Bone marrow (tissue), 2 donors: ENCODE measurements at regions not wholly inside any gene's neighbourhood (a gene's known extent, or its start where the extent isn't known, plus 50 kb on each side); places are given as distances from the start of the nearest gene placed in this dataset.

Experiments
- DNase-seq, 2 donors: peaks; one replicate each; lab custom pipeline; 2025; lab: John Stamatoyannopoulos, UW

GRCh38 chr3:22476976-22477375 lies 726.0 kb upstream of the ZNF385D start:
- DNase-seq: no peak

GRCh38 chr3:22485954-22486353 lies 717.2 kb upstream of the UBE2E2 start:
- no peak for DNase-seq

GRCh38 chr3:22490747-22491146 lies 712.4 kb upstream of the UBE2E2 start:
- no peak for DNase-seq

DNA sequence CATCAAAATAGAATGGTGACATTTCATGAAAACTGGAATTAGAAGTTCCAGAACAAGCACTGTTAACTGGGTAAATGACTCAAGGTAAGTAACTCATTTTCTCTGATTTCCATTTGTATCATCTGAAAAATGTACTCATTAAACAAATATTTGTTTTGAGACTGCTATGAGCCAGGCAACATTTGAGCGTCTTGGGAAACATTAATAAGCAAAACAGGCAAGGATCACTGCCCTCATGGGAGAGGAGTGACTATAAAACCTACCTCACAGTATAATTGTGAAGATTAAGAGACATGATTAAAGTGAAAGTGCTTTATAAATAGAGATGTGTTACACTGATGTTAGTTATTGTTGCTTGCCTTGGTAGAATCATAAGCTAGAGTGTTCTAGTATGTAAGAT lies 711.8 kb upstream of the UBE2E2 start:
- DNase-seq: no peak

DNA sequence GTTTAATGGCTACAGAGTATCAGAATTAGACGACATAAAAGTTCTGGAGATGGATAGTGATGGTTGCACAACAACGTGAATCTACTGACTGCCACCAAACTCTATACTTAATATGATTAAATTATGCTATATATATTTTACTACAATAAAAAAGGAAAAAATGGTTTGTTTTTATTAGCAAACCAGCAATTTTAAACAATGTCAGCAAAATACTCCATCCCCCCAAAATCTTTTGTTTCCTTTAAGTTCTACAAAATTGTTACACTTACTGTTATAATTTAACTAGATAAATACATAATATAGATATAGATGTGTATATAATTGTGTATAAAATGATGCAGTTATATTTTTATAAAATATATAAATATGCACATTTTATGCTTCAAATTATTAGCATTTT lies 710.8 kb upstream of the UBE2E2 start:
- no peak for DNase-seq

DNA sequence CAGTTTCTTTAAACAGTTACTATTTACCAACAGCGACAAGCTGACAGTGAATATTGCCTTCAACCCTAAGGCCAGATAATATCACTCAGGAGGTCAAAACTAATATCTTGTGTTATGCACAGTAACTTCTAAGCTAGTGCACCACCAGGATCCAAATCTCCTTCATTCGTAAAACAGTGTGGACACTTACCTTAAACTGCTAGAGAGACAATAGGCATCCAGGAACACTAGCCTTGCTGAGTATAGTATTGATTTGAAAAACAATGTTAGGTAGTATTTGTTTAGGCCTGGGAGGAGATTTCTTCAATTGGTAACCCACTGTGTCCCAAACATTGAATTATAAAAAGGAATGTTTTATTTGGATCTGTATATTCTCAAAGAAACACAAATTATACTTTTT lies 707.9 kb upstream of the UBE2E2 start:
- DNase-seq: no peak

DNA sequence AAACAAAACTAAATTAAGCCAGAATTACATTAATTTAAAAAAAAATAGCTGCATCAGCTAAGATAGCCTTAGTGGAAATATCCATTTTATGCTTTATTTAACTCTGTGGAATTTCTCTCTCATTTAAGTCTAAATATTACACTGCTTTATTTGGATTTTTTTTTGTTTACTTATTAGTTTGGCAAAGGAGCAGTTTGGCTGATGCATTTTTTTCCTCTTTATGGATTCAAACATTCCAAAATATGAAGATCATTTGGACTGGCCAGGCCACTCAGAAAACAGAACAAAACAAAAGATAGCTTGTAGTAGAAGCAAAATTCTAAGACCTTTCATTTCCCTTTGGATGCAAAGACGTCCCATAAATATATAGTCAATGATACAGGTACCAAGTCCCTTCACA lies 707.3 kb upstream of the UBE2E2 start:
- no peak for DNase-seq

- no peak for DNase-seq
Measured at GRCh38 chr3:22496641-22497040, 706.5 kb upstream of the UBE2E2 start.

GRCh38 chr3:22506871-22507270 lies 696.3 kb upstream of the UBE2E2 start:
- no peak for DNase-seq

- DNase-seq: no peak
Measured at GRCh38 chr3:22507709-22508108, 695.4 kb upstream of the UBE2E2 start.

DNA sequence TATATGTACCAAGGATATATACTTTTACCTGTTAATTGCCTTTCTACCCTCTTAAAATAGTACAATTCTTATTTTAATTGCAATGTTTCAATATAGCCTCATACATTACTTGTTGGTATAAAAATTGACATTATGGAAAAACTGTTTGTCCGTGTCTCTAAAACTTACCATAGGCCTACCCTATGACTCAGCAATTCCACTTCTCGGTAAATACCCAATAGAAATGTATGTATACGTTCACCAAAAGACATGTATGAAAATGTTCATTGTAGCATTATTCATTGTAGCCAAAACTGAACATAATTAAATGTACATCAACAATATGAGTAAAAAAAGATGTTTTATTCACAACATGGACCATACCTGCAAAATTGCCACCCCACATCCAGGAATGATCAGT lies 679.2 kb upstream of the UBE2E2 start:
- no peak for DNase-seq

- no peak for DNase-seq
Measured at GRCh38 chr3:22526266-22526837, 676.8 kb upstream of the UBE2E2 start.

GRCh38 chr3:22536541-22536940 lies 666.6 kb upstream of the UBE2E2 start:
- DNase-seq: no peak

DNA sequence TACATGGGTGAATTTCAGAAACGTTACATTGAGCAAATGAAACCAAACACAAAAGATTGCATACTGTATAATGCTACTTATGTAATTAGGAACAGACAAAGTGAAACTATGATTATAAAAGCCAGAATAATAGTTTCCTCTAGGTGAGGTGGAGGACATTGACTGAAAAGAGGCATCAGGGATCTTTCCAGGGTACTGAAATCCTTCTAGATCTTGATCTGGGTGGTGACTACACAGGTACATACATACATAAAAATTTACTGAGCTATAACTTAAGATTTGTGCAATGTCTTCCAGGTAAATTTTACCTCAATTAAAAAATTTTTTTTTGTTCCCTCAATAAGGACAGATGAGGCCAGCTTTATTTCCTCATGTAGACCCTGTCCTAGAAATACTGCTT lies 665.6 kb upstream of the UBE2E2 start:
- DNase-seq: no peak

GRCh38 chr3:22542311-22542710 lies 660.8 kb upstream of the UBE2E2 start:
- DNase-seq: no peak

DNA sequence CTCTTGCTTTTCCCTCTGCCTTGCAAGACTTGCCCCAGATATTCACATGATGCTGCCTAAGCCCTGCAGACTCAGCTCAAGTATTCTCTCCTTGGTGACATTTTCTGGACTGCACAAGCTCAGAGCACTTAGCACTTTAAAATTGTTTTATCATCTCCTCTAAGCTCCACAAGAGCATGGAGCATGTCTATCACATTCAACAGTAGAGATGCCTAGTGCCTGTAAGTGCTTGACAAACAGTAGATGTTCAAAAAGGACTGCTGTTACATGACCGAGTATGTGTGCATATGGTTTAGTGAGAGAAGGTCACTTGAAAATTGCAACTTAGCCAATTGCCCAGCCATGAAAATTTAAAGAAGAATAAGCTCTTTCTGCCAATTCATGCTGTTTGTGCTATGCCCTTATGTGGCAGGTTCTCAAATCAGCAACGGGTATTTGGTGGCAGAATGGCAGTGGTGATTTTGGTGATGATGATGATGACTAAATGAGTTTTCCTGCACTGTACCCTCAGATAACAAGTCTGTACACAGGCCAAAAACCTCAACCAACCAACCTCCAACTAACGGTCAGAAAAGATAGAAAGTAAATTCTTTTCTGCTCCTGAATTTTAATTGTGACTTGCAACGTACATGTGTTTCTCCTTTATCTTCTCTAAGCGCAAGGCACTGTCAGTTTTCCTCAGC lies 647.2 kb upstream of the UBE2E2 start:
- DNase-seq: no peak

DNA sequence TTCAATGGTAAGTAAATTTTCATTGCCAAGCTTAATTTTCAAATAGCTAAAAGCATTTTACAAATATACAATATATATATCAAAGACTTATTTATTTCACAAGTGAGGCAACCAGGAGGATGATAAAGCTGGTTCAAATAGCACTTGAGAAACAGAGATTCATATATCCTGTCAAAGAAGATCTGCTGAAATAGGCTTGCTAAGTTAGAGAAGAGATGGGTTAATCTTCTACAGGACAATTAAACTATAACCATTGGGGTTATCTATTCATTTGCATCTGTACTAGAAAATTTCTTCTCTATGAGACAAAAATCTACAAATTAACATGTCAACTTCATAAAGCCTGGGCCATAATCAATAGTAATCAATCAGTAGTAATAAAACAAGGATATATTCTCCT lies 637.7 kb upstream of the UBE2E2 start:
- no peak for DNase-seq

- DNase-seq: no peak
Measured at GRCh38 chr3:22568285-22568684, 634.8 kb upstream of the UBE2E2 start.

GRCh38 chr3:22569570-22569969 lies 633.6 kb upstream of the UBE2E2 start:
- no peak for DNase-seq

- DNase-seq: no peak
Measured at GRCh38 chr3:22581007-22581406, 622.1 kb upstream of the UBE2E2 start.

DNA sequence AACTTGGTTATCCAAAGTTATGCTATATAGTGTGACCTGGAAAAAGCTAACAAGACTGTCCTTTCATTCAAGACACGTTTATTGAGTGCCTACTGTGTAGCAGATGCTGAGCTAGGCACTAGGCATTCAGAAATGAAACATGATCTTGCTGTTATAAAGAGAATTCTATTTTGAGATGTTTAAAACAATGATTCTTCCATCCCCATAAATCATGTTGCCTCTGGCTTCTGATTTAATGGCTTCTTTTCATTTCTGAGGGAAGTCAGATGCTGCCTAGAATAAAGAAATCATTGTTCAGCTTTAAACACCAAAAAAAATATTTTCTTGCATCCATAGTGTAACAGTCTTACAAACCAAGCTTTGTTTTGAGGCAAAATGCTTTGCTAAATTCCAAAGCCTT lies 620.9 kb upstream of the UBE2E2 start:
- DNase-seq: no peak

GRCh38 chr3:22585504-22585903 lies 617.6 kb upstream of the UBE2E2 start:
- DNase-seq: no peak

DNA sequence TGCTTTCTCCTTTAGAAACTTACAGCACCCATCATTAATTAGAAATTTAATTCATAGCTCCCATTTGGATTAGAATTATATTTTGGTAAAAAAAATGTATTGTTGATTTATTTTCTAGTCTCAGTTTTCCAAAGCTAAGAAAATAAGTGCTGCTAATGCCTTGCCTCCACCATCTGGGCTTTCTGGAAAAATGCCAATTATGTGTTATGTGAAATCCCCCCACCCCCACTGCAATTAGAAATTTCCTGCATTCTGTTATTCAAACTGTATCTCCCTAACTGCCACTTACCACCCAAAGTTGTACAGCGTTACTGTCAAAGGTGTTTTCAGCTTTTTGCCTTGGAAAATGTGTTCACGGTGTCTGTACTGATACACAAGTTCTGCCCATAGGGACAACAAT lies 617.2 kb upstream of the UBE2E2 start:
- DNase-seq: no peak

GRCh38 chr3:22587446-22587845 lies 615.7 kb upstream of the UBE2E2 start:
- no peak for DNase-seq
